ENCODE measurements at regions not wholly inside any gene's neighbourhood (a gene's known extent, or its start where the extent isn't known, plus 50 kb on each side); places are given as distances from the start of the nearest gene placed in this dataset.

- TF ChIP-seq CTCF (IDR thresholded peaks at IDR 0.05) = no peak
- TF ChIP-seq POLR2A (IDR thresholded peaks at IDR 0.05) = no peak
Observed at GRCh38 chr13:97171136-97171535, 51.0 kb upstream of the MBNL2 start.
